Activated CD8-positive, alpha-beta T cell treated with anti-CD3 and anti-CD28 coated beads, Interleukin-2, amount 10 ng/mL, durations not matched to agents 7 days and 5 days (primary cell): ENCODE measurements at regions not wholly inside any gene's neighbourhood (a gene's known extent, or its start where the extent isn't known, plus 50 kb on each side); places are given as distances from the start of the nearest gene placed in this dataset.
"Not testable (repeated sequence)": the region's sequence is repeated elsewhere in the genome, so short reads cannot be mapped to it uniquely, and the experiment has no call there.

Experiments used
- ATAC-seq: fragments of 150-1000 bp; cut with Tn5 transposase; one replicate; pipeline ENCODE4 v1.10.0; 2021; ENCODE audit warnings: moderate library complexity
- CTCF ChIA-PET: fragments of 350-600 bp; sonication (Branson Sonifier 250); formaldehyde crosslinking; loops from one replicate; lab custom pipeline; 2021; ENCODE audit warnings: antibody characterized with exemption; lab: Charles Lee
- POLR2A ChIA-PET: fragments of 350-600 bp; sonication (Branson Sonifier 250); formaldehyde crosslinking; loops from one replicate; lab custom pipeline; 2021; ENCODE audit warnings: antibody characterized with exemption; lab: Charles Lee
- DNase-seq: peaks from one replicate; pipeline ENCODE4 v3.0.0-alpha.2; 2020
- H3K27ac Mint-ChIP-seq: one replicate; pipeline ENCODE4 v1.8.0; 2021; ENCODE audit warnings: mild to moderate bottlenecking, mixed read lengths
- H3K27me3 Mint-ChIP-seq: one replicate; pipeline ENCODE4 v1.8.0; 2021; ENCODE audit warnings: low read depth, mixed read lengths
- H3K36me3 Mint-ChIP-seq: one replicate; pipeline ENCODE4 v1.8.0; 2021; ENCODE audit warnings: low read depth, mixed read lengths
- H3K4me1 Mint-ChIP-seq: one replicate; pipeline ENCODE4 v1.8.0; 2021; ENCODE audit warnings: low read depth, mixed read lengths
- H3K4me3 Mint-ChIP-seq: one replicate; pipeline ENCODE4 v1.8.0; 2021; ENCODE audit warnings: mild to moderate bottlenecking, mixed read lengths
- H3K9me3 Mint-ChIP-seq: one replicate; pipeline ENCODE4 v1.8.0; 2022; ENCODE audit warnings: mixed read lengths; ENCODE audit not compliant: insufficient read depth

DNA sequence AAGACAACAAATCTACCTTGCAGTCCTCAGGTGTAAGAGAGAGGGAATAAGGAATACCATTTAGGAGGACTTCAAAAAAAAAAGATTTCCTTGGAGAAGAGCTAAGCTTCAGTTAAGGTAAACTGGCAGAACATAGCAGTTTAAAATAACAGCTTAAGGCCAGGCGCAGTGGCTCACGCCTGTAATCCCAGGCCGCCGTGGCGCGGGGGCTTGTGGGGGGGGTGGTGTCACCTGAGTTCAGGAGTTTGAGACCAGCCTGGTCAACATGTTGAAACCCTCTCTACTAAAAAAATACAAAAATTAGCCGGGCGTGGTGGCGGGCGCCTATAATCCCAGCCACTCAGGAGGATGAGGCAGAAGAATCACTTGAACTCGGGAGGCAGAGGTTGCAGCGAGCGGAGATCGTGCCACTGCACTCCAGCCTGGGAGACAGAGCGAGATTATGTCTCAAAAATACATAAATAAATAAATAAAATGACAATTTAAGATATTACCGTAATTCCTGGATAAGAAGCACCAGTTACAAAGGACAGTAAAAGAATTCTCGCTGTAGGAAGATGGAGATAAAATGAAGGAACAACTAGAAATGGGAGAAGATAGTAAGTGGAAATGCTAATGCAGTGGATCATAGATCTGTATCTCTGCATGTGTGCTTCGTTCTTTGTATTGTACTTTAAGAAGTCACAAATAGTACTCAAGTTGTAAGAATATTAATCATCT, 1140.2 kb downstream of the NCAM2 start:
- H3K4me1 Mint-ChIP-seq = no peaks in the 10 kb centered on the region
- H3K36me3 Mint-ChIP-seq = no peaks in the 10 kb centered on the region
- no peak for ATAC-seq
- ChIA-PET CTCF (no interaction called here), POLR2A (no interaction called here)
- DNase-seq = no peak
- no peaks in the 10 kb centered on the region for H3K27me3 Mint-ChIP-seq
- no peak overlapping the region for H3K27ac Mint-ChIP-seq
- no peaks in the 10 kb centered on the region for H3K9me3 Mint-ChIP-seq
- no peak overlapping the region for H3K4me3 Mint-ChIP-seq

DNA sequence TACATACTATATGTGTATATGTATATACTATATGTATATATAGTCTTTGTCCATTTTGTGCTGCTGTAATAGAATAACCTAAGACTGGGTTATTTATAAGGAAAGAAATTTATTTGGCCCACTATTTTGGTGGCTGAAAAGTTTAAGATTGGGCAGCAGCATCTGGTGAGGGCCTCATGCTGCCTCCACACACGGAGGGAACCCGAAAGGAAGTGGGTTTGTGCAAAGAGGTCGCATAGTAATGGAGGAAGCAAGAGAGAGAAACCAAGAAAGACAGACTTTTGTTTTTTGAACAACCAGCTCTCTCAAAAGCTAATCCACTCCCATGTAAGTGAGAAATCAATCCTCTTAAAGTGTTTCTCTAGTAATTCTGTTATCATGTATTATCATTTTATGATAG, 1147.3 kb downstream of the NCAM2 start:
- no peaks in the 10 kb centered on the region for H3K36me3 Mint-ChIP-seq
- no peaks in the 10 kb centered on the region for H3K27me3 Mint-ChIP-seq
- POLR2A ChIA-PET = no interaction called here
- H3K9me3 Mint-ChIP-seq = peaks cover 20% of the 10 kb centered on the region
- DNase-seq = peak; percentile 26
- H3K4me1 Mint-ChIP-seq = peaks cover 2% of the 10 kb centered on the region
- no peak overlapping the region for H3K4me3 Mint-ChIP-seq
- CTCF ChIA-PET = no interaction called here
- ATAC-seq = no peak
- no peak overlapping the region for H3K27ac Mint-ChIP-seq

DNA sequence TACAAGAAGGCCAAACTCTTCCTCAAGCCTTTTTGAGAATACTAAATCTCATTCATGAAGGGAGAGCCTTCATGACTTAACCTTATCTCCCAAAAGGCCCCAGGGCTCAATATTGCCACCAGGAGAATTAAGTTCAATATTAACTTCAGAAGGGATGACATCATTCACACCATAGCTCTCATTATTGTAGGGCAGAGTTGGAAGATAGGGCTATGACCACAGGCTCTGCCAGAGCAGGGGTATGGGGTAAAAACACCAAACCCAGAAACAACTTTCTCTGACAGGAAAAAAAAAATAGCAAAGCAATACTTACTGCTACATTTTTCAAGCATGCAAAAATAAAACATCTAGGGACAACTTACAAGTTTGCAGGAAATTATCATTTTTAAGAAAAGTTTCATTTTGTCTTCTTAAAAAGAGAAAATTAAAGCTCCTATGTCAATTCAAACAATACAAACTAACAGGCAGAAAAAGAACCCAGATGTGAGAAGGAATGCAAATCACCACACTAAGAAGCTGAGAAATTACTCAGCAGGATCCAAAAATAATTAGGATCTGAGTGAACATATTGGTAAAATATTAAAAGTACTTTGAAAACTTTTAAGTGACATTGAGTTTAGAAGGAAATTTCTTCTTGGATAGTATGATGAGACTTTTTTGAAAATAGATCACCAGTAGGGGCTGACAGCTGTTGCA, 1156.5 kb downstream of the NCAM2 start:
- ChIA-PET POLR2A (no interaction called here), CTCF (no interaction called here)
- H3K9me3 Mint-ChIP-seq = peaks cover 5% of the 10 kb centered on the region
- no peak overlapping the region for H3K27ac Mint-ChIP-seq
- no peaks in the 10 kb centered on the region for H3K27me3 Mint-ChIP-seq
- no peaks in the 10 kb centered on the region for H3K4me1 Mint-ChIP-seq
- H3K4me3 Mint-ChIP-seq = no peak overlapping the region
- DNase-seq = no peak
- no peaks in the 10 kb centered on the region for H3K36me3 Mint-ChIP-seq
- no peak for ATAC-seq

DNA sequence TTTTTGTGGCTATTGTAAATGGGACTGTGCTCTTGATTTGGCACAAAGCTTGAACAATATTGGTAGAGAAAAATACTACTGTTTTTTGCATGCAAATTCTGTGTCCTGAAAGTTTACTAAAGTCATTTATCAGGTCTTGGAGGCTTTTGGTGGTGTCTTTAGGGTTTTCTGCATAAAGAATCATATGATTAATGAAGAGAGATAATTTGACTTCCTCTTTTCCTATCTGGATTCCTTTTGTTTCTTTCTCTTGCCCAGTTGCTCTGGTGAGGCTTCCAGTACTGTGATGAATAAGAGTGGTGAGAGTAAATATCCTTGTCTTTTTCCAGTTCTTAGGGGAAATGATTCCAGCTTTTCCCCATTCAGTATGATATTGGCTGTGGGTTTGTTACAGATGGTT, 1166.7 kb downstream of the NCAM2 start:
- no peak for DNase-seq
- ChIA-PET POLR2A (no interaction called here), CTCF (no interaction called here)
- Mint-ChIP-seq H3K4me1 (no peaks in the 10 kb centered on the region), H3K4me3 (no peak overlapping the region), H3K9me3 (peaks cover 14% of the 10 kb centered on the region), H3K36me3 (no peaks in the 10 kb centered on the region), H3K27me3 (no peaks in the 10 kb centered on the region), H3K27ac (no peak overlapping the region)
- ATAC-seq = no peak

DNA sequence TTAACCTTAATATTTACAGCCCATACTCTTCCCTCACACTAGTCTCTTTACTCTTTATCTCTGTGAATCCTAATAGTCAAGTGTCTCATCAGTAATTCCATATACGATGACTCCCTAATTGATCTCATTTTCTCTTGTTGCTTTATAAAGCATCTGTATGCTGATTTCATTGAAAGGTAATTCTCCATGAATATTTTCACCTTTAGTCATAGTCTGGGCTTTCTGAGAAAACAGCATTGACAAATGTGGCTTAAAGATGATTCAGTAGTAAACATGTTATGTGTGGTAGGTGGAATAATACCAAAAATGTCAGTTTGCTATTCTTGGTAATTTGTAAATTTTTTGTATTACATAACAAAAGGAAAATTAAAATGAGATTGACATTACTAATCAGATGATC, 1176.5 kb downstream of the NCAM2 start:
- POLR2A ChIA-PET = no interaction called here
- peaks cover 11% of the 10 kb centered on the region for H3K9me3 Mint-ChIP-seq
- no peaks in the 10 kb centered on the region for H3K27me3 Mint-ChIP-seq

DNA sequence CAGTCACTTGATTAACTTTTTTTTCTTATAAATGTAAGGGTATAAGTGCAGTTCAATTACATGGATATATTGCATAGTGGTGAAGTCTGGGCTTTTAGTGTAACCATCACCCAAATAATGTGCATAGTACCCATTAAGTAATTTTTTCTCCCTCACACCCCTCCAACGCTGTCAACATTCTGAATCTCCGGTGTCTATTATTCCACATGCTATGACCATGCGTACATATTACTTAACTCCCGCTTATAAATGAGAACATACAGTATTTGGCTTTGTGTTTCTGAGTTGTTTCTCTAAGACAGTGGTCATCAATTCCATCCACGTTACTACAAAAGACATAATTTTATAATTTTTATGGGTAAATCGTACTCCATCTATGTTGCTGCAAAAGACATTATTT, 1191.1 kb downstream of the NCAM2 start:
- H3K27me3 Mint-ChIP-seq = no peaks in the 10 kb centered on the region

More for the DNA sequence above, 1176.5 kb downstream of the NCAM2 start:
- DNase-seq (no peak), ATAC-seq (no peak)
- H3K36me3 Mint-ChIP-seq = no peaks in the 10 kb centered on the region
- H3K27ac Mint-ChIP-seq = no peak overlapping the region
- H3K4me3 Mint-ChIP-seq = no peak overlapping the region
- CTCF ChIA-PET = no interaction called here
- H3K4me1 Mint-ChIP-seq = no peaks in the 10 kb centered on the region

DNA sequence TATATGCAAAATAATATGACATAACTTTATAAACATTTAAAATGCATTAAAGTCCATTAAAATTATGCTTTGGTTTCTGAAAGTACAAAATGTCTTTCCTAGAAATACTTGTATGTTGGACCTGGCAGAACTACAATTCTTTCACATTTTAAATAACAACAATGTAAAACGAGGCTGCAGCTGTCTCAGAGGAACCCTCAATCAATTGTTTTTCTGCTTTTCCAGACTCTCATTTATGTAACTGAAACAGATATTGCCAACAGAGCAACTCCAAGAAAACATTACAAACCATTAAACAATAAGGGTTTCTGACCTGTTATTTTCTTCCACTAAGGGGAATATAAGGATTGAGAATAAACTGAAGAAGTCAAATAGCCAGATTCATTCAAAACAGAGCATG, 1193.4 kb downstream of the NCAM2 start:
- ChIA-PET CTCF (no interaction called here), POLR2A (no interaction called here)
- H3K27me3 Mint-ChIP-seq = no peaks in the 10 kb centered on the region
- H3K27ac Mint-ChIP-seq = no peak overlapping the region
- DNase-seq = no peak
- ATAC-seq = no peak
- no peak overlapping the region for H3K4me3 Mint-ChIP-seq
- no peaks in the 10 kb centered on the region for H3K36me3 Mint-ChIP-seq
- no peaks in the 10 kb centered on the region for H3K4me1 Mint-ChIP-seq
- peaks cover 7% of the 10 kb centered on the region for H3K9me3 Mint-ChIP-seq

More for the DNA sequence above, 1191.1 kb downstream of the NCAM2 start:
- Mint-ChIP-seq H3K36me3 (no peaks in the 10 kb centered on the region), H3K4me3 (no peak overlapping the region), H3K27ac (no peak overlapping the region), H3K4me1 (no peaks in the 10 kb centered on the region), H3K9me3 (peaks cover 4% of the 10 kb centered on the region)
- POLR2A ChIA-PET = no interaction called here
- ATAC-seq (no peak), DNase-seq (no peak)
- CTCF ChIA-PET = no interaction called here

DNA sequence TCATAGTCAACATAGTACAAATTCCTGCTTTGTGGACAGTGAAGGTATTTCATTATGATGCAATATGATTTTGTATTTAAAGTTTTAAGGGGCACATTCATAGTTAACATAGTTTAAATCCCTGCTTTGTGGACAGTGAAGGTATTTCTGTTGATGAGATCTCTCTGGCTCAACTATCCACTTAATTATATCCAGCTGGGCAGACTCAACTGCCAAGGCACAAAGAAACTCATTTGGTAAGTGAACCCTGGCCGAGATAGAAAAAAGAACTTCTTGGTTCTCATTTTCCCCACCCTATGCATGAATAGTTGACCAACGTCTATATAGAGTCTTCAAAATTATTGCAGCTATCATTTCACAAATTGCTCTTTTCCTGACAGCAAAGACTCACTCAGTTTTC, 1194.6 kb downstream of the NCAM2 start:
- peaks cover 14% of the 10 kb centered on the region for H3K9me3 Mint-ChIP-seq
- CTCF ChIA-PET = no interaction called here
- no peak overlapping the region for H3K27ac Mint-ChIP-seq

DNA sequence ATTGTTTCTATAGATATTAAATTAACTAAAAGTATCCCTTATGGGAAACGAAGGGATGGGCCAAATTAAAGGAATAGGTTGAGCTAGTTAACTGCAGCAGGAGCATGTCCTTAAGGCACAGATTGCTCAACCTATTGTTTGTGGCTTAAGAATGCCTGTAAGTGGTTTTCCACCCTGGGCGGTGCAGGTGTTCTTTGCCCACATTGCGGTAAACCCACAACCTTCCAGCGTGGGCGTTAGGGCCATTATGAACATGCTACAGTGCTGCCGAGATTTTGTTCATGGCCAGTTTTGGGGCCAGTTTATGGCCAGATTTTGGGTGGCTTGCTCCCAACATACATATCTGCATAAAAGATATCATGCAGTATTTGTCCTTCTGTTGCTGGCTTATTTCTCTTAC, 1196.8 kb downstream of the NCAM2 start:
- CTCF ChIA-PET, DNase-seq, H3K4me1 Mint-ChIP-seq, H3K27ac Mint-ChIP-seq, POLR2A ChIA-PET, H3K36me3 Mint-ChIP-seq, ATAC-seq, H3K27me3 Mint-ChIP-seq, H3K4me3 Mint-ChIP-seq: not testable (repeated sequence)
- H3K9me3 Mint-ChIP-seq = peaks cover 11% of the 10 kb centered on the region

More for the DNA sequence above, 1194.6 kb downstream of the NCAM2 start:
- no peaks in the 10 kb centered on the region for H3K36me3 Mint-ChIP-seq
- DNase-seq = no peak
- POLR2A ChIA-PET = no interaction called here
- H3K27me3 Mint-ChIP-seq = no peaks in the 10 kb centered on the region
- H3K4me1 Mint-ChIP-seq = no peaks in the 10 kb centered on the region
- no peak for ATAC-seq
- no peak overlapping the region for H3K4me3 Mint-ChIP-seq

DNA sequence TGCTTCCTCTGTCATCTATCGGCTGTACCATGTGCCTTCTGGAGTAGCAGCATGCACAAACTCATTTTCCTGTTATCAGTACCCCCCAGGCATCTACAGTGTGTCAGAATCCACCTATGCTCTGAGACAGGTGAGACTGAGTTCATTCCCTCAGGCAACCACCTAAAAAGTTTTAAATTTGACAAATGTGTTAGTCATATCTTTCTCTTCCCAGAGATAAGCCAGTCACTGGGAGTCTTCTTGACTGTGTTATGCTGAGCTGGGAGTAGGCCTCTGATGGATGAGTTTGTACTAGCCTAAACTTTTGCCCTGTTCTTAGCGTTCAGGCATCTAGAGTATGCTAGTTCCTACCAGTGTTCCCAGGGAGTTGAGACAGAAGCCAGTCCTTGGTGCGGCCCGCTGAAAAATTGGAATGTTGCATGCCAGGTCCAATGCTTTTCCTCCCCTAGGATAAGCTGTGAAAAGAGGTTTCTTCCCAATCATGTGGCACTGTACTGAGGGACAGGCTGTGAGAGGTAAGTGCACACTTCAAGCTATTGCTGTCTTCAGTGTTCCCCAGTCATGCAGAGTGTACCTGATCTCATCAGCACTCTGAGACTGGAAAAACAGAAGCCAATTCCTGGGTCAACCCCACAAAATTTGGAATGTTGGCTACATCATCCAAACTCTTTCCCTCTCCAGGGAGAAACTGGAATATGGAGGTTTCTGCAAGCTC, 1202.3 kb downstream of the NCAM2 start:
- Mint-ChIP-seq H3K36me3 (no peaks in the 10 kb centered on the region), H3K27ac (no peak overlapping the region), H3K4me3 (no peak overlapping the region), H3K9me3 (peaks cover 8% of the 10 kb centered on the region), H3K4me1 (no peaks in the 10 kb centered on the region), H3K27me3 (no peaks in the 10 kb centered on the region)
- CTCF ChIA-PET = no interaction called here
- ATAC-seq = no peak
- POLR2A ChIA-PET = no interaction called here
- no peak for DNase-seq

DNA sequence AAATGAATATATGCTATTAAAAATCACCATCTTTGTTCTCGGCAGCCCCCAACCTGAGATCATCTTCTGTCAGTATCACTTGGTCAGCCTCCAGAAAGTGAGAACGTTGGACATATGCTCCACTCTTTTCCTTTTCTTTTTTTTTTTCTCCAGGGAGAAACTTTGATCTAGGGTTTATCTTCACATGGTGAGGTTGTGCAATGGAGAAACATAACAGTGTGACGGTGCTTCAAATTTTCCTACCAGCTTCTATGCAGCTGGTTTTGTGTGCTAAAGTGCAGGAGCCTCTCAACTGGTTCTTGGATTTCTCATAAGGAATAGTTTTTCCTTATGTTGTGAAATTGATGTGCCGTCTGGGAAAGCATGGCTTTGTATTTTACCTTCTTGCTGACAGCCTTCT, 1202.9 kb downstream of the NCAM2 start:
- no peak for ATAC-seq
- ChIA-PET CTCF (no interaction called here), POLR2A (no interaction called here)
- Mint-ChIP-seq H3K4me1 (no peaks in the 10 kb centered on the region), H3K27ac (no peak overlapping the region), H3K27me3 (no peaks in the 10 kb centered on the region), H3K9me3 (peaks cover 8% of the 10 kb centered on the region), H3K36me3 (no peaks in the 10 kb centered on the region), H3K4me3 (no peak overlapping the region)
- no peak for DNase-seq

DNA sequence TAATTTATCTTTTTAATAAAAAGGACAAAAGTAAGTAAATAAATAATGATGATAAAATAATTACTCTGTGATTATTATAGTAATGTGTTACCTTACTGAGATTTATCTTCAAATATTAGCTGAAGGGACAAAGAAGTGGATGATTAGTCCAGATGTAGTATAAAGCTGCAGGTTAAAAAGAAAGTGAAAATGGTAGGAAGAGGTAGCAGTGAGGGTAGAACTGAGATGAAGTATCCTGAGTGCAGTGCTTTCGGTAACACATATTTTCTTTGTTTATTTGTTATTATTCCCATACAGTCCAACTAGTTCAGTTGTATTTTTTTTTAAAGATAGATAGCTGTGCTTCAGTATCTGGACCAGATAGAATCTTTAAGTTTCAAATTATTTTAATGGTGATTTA, 1203.5 kb downstream of the NCAM2 start:
- ATAC-seq (no peak), DNase-seq (no peak)
- no peaks in the 10 kb centered on the region for H3K36me3 Mint-ChIP-seq
- no peaks in the 10 kb centered on the region for H3K27me3 Mint-ChIP-seq
- no peaks in the 10 kb centered on the region for H3K4me1 Mint-ChIP-seq
- no peak overlapping the region for H3K27ac Mint-ChIP-seq
- peaks cover 8% of the 10 kb centered on the region for H3K9me3 Mint-ChIP-seq
- ChIA-PET CTCF (no interaction called here), POLR2A (no interaction called here)
- no peak overlapping the region for H3K4me3 Mint-ChIP-seq
